Calu3 (cell line): ENCODE measurements at regions not wholly inside any gene's neighbourhood (a gene's known extent, or its start where the extent isn't known, plus 50 kb on each side); places are given as distances from the start of the nearest gene placed in this dataset.
"Not testable (repeated sequence)": the region's sequence is repeated elsewhere in the genome, so short reads cannot be mapped to it uniquely, and the experiment has no call there.

ENCODE experiments used
- BruUV-seq: library from RNA; stranded (reverse); fragments of 400-500 nt; replicated peaks from 2 replicates; lab custom pipeline; 2021; lab: Mats Ljungman, UMichigan
- CTCF ChIA-PET: fragments of 300-600 bp; sonication (Branson Sonifier 250); formaldehyde crosslinking; loops from one replicate; lab custom pipeline; 2022; ENCODE audit warnings: antibody characterized with exemption; lab: Charles Lee
- DNase-seq: peaks from one replicate; pipeline ENCODE4 v3.0.0; 2022
- H3K27ac Mint-ChIP-seq: one replicate; pipeline ENCODE4 v1.8.0; 2022; ENCODE audit warnings: mixed read lengths; ENCODE audit not compliant: unreplicated experiment
- H3K27me3 Mint-ChIP-seq: one replicate; pipeline ENCODE4 v1.8.0; 2022; ENCODE audit warnings: mixed read lengths; ENCODE audit not compliant: unreplicated experiment
- H3K36me3 Mint-ChIP-seq: one replicate; pipeline ENCODE4 v1.8.0; 2022; ENCODE audit warnings: mild to moderate bottlenecking, moderate library complexity, mixed read lengths; ENCODE audit not compliant: insufficient read depth, unreplicated experiment
- H3K4me1 Mint-ChIP-seq: one replicate; pipeline ENCODE4 v1.8.0; 2022; ENCODE audit warnings: mild to moderate bottlenecking, low read depth, mixed read lengths; ENCODE audit not compliant: unreplicated experiment
- H3K4me3 Mint-ChIP-seq: one replicate; pipeline ENCODE4 v1.8.0; 2022; ENCODE audit warnings: mild to moderate bottlenecking, low read depth, moderate library complexity, mixed read lengths; ENCODE audit not compliant: unreplicated experiment
- H3K9me3 Mint-ChIP-seq: one replicate; pipeline ENCODE4 v1.8.0; 2022; ENCODE audit warnings: low read depth, mixed read lengths; ENCODE audit not compliant: unreplicated experiment
- CTCF ChIP-seq: fragments of 200-600 bp; IDR thresholded peaks from one replicate; pipeline ENCODE4 v1.8.0; 2022; ENCODE audit warnings: antibody characterized with exemption; ENCODE audit not compliant: unreplicated experiment
- intact Hi-C: fragments of 100-400 bp; cut with micrococcal nuclease; formaldehyde crosslinking; loops from one replicate; pipeline ENCODE4 v1.10.0; 2022; ENCODE audit not compliant: unreplicated experiment

GRCh38 chr9:102355982-102356381, 617.5 kb upstream of the GRIN3A start:
- Mint-ChIP-seq H3K27me3 (no peaks in the 10 kb centered on the region), H3K27ac (peak overlapping the region; percentile 53), H3K4me3 (no peak overlapping the region), H3K4me1 (peaks cover 23% of the 10 kb centered on the region), H3K9me3 (no peaks in the 10 kb centered on the region), H3K36me3 (no peaks in the 10 kb centered on the region)
- TF ChIP-seq CTCF = no peak
- BruUV-seq = no TSS peak
- CTCF ChIA-PET = no interaction called here
- DNase-seq = peak; percentile 33
- intact Hi-C loops = no loop called here

GRCh38 chr9:102354041-102354440, 615.6 kb upstream of the GRIN3A start:
- no peak for TF ChIP-seq CTCF
- intact Hi-C loops = no loop called here
- Mint-ChIP-seq H3K4me1 (peaks cover 19% of the 10 kb centered on the region), H3K4me3 (no peak overlapping the region), H3K27me3 (no peaks in the 10 kb centered on the region), H3K9me3 (no peaks in the 10 kb centered on the region), H3K36me3 (no peaks in the 10 kb centered on the region), H3K27ac (no peak overlapping the region)
- BruUV-seq = no TSS peak
- CTCF ChIA-PET = no interaction called here
- no peak for DNase-seq

- intact Hi-C loops, H3K9me3 Mint-ChIP-seq, CTCF ChIA-PET, BruUV-seq, H3K36me3 Mint-ChIP-seq, H3K27me3 Mint-ChIP-seq: not testable (repeated sequence)
- Mint-ChIP-seq H3K27ac (peak overlapping the region; percentile 63), H3K4me1 (peaks cover 20% of the 10 kb centered on the region), H3K4me3 (peak overlapping the region; percentile 39)
- DNase-seq = peak; percentile 57
Observed at GRCh38 chr9:102337471-102337870, 599.0 kb upstream of the GRIN3A start.

GRCh38 chr9:102309379-102309778, 570.9 kb upstream of the GRIN3A start:
- intact Hi-C loops = no loop called here
- CTCF ChIA-PET = no interaction called here
- H3K9me3 Mint-ChIP-seq = peaks cover 10% of the 10 kb centered on the region
- no peak for TF ChIP-seq CTCF
- H3K4me1 Mint-ChIP-seq = no peaks in the 10 kb centered on the region
- H3K36me3 Mint-ChIP-seq = no peaks in the 10 kb centered on the region
- no TSS peak for BruUV-seq
- H3K27ac Mint-ChIP-seq = no peak overlapping the region
- no peak for DNase-seq
- no peaks in the 10 kb centered on the region for H3K27me3 Mint-ChIP-seq
- no peak overlapping the region for H3K4me3 Mint-ChIP-seq

GRCh38 chr9:102295188-102295587, 556.7 kb upstream of the GRIN3A start:
- TF ChIP-seq CTCF = no peak
- no TSS peak for BruUV-seq
- intact Hi-C loops = no loop called here
- Mint-ChIP-seq H3K9me3 (peaks cover 2% of the 10 kb centered on the region), H3K4me3 (no peak overlapping the region), H3K4me1 (no peaks in the 10 kb centered on the region), H3K27me3 (no peaks in the 10 kb centered on the region), H3K36me3 (no peaks in the 10 kb centered on the region), H3K27ac (no peak overlapping the region)
- CTCF ChIA-PET = no interaction called here
- no peak for DNase-seq
